22Rv1 (cell line): ENCODE measurements at regions not wholly inside any gene's neighbourhood (a gene's known extent, or its start where the extent isn't known, plus 50 kb on each side); places are given as distances from the start of the nearest gene placed in this dataset.

Experiments used
- H3K27ac ChIP-seq: fragments of 450-650 bp; 2 replicates; pipeline ENCODE4 v1.5.1; 2017
- ZFX ChIP-seq: fragments of 450-650 bp; IDR thresholded peaks from 2 replicates; pipeline ENCODE4 v1.6.1; 2017; ENCODE audit warnings: antibody characterized with exemption, borderline replicate concordance
- TF ChIP-seq, protein P1 (sequence below): fragments of 450-650 bp; IDR thresholded peaks from 2 replicates; pipeline ENCODE4 v1.5.1; 2017; ENCODE audit warnings: mild to moderate bottlenecking

DNA sequence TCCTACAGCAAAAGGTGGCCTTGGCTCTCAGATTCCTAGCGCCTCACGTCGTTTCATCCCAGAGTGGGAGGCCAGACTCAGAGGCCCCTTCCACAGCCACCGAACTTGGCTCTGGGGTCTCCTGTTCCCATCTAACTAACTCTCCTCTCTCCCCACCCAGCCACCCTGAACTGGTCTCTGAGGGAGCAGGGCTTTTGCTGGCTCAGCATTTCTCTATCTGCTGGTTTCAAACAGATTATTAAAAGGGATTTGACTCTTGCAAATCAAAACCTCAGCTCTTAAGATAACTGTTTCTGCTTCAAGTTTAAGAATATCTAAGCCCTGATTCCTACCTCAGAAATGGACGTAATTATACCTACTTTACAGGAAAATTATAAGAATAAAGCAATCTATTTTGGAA lies 91.0 kb upstream of the ATP1B1 start:
- TF ChIP-seq, protein P1, sequence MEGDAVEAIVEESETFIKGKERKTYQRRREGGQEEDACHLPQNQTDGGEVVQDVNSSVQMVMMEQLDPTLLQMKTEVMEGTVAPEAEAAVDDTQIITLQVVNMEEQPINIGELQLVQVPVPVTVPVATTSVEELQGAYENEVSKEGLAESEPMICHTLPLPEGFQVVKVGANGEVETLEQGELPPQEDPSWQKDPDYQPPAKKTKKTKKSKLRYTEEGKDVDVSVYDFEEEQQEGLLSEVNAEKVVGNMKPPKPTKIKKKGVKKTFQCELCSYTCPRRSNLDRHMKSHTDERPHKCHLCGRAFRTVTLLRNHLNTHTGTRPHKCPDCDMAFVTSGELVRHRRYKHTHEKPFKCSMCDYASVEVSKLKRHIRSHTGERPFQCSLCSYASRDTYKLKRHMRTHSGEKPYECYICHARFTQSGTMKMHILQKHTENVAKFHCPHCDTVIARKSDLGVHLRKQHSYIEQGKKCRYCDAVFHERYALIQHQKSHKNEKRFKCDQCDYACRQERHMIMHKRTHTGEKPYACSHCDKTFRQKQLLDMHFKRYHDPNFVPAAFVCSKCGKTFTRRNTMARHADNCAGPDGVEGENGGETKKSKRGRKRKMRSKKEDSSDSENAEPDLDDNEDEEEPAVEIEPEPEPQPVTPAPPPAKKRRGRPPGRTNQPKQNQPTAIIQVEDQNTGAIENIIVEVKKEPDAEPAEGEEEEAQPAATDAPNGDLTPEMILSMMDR: no peak
- TF ChIP-seq ZFX: no peak
- no peak overlapping the region for H3K27ac ChIP-seq

DNA sequence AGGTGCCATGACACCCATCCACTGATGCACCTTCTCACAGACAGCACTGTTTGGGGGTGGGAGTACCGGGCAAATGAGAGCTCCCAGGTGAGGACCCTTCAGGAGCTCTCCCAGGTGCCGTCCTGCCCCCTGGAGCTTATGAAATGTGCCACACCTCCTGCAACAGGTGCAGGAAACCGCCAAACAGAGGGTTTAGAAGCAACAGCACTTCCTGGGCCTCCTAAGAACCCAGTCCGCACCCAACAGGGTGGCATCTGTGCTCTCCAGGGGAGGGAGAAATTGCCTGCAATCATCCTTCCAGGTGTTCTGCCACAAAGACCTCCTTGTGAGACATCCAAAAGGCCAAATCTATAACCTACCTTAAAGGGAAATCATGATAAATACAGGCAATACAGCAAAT lies 87.7 kb upstream of the ATP1B1 start:
- H3K27ac ChIP-seq: no peak overlapping the region
- TF ChIP-seq ZFX: no peak

- no peak overlapping the region for H3K27ac ChIP-seq
- TF ChIP-seq, protein P1: no peak
- TF ChIP-seq ZFX: no peak
Observed at GRCh38 chr1:169019419-169020058, 87.0 kb upstream of the ATP1B1 start.

DNA sequence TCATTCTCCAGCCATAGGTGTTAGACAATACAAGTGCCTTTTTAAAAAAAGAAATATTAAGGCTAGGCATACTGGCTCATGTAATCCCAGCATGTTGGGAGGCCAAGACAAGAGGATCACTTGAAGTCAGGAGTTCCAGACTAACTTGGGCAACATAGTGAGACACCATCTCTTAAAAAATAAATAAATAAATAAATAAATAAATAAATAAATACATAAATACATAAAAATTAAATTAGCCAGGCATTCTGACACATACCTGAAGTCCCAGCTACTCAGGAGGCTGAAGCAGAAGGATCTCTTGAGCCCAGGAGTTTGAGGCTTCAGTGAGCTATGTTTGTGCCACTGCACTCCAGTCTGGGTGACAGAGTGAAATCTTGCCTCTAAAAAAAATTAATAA lies 85.8 kb upstream of the ATP1B1 start:
- TF ChIP-seq, protein P1: no peak
- TF ChIP-seq ZFX: no peak
- H3K27ac ChIP-seq: no peak overlapping the region

GRCh38 chr1:169022648-169023047 lies 83.8 kb upstream of the ATP1B1 start:
- H3K27ac ChIP-seq: no peak overlapping the region
- no peak for TF ChIP-seq ZFX
- TF ChIP-seq, protein P1: no peak

GRCh38 chr1:169024255-169024654 lies 82.2 kb upstream of the ATP1B1 start:
- TF ChIP-seq ZFX: no peak
- TF ChIP-seq, protein P1: no peak
- no peak overlapping the region for H3K27ac ChIP-seq

- TF ChIP-seq ZFX: no peak
- TF ChIP-seq, protein P1: no peak
- H3K27ac ChIP-seq: no peak overlapping the region
Observed at GRCh38 chr1:169024800-169025271, 81.7 kb upstream of the ATP1B1 start.

GRCh38 chr1:169025412-169025811 lies 81.1 kb upstream of the ATP1B1 start:
- no peak overlapping the region for H3K27ac ChIP-seq

More at GRCh38 chr1:169025412-169025811, 81.1 kb upstream of the ATP1B1 start:
- TF ChIP-seq, protein P1: no peak
- TF ChIP-seq ZFX: no peak
